T follicular helper cell (primary cell): ENCODE measurements at regions not wholly inside any gene's neighbourhood (a gene's known extent, or its start where the extent isn't known, plus 50 kb on each side); places are given as distances from the start of the nearest gene placed in this dataset.
"Not testable (repeated sequence)": the region's sequence is repeated elsewhere in the genome, so short reads cannot be mapped to it uniquely, and the experiment has no call there.

ENCODE experiments used
- DNase-seq: peaks from one replicate; pipeline ENCODE4 v3.0.0-alpha.2; 2020; ENCODE audit warnings: low read depth

DNA sequence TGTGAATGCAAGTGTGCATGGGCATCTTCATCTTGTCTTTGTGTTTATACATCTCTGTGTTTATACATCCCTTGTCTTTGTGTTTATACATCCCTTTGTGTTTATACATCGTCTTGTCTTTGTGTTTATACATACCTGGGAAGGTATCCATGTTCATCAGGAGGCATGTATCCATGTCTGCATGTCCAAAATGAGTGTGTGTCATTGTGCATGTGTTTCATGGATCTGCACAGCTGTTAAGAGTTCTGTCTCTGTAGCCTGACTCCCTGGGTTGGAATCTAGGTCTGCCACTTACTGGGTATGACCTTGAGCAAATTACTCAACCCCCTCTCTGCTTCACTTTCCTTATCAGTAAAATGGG is 50.1 kb upstream of the SIRPA start:
- DNase-seq, result no peak

DNA sequence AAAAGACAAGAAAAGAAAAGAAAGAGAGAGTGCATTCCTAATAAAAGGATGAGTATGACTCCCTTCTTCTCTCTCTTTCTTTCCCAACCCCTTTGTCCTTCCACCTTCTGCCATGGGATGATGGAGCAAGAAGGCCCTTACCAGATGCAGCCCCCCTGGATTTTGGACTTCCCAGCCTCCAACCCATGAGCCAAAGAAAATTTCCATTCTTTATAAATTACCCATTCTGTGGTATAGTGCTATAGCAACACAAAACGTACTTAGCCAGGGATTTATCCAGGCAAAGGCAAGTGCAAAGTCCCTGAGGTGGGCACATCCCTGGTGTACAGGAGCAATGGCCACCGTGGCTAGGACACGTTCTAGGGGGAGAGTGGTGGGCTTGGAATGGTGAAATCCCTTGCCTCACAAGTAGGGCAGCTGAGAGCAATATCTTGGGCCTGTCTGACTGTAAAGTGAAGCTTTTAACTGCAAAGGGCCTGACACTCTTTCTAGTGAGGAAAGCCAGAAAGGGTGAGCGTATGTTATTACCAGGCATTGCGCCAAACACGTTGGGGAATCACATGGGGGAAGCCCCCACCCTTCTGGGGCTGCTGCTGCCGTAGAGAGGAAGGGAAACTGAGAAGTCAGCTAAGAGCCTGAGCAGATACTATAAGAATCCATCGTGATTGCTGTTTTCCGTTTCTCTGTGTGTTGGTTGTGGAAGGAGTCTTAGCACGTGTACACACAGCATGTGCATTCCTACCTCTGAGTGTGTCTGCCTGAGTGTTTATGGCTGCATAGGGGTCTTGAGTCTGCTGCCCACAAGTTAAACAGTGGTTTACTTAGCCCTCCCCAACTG is 50.7 kb upstream of the SIRPA start:
- DNase-seq, result no peak

DNA sequence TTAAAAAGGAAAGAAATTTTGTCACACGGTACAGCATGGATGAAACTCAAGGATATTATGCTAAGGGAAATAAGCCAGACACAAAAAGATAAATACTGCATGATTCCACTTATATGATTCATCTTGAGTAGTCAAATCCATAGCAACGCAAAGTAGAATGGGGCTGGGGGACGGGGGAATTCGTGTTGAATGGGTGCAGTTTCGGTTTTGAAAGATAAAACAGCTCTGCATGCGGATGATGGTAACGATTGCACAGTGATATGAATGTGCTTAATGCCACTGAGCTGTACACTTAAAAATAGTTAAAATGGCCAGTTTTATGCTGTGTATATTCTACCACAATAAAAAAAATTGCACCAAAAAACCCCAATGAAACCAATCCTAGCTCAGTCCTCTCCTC is 52.9 kb upstream of the SIRPA start:
- DNase-seq, result no peak

DNA sequence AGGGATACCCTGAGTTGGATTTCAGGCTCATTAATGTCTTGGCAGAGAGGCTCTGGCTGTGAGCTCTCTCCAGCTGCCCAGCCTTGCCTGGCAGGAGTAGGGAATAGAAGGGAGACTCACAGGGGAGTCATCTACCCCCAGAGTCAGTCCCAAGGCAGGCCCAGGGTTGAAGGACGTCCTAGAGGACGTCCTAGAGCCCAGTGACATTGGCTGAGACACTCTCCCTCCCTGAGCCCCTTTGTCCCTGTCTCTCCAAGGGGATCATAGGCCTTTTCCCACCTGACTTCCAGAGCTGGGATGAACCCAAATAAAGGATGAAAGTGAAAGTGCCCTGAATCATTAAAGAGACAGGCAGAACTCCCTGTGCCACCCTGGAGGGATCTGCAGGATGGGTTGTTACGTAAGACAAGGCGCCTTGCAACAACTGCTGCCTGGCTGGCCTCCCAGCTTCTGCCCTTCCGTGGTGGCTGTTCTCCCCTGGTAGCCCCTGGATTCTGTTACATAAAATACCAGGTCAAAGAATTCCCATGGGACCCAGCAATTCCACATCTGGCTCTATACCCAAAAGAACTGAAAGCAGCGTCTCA is 53.6 kb upstream of the SIRPA start:
- DNase-seq, result no peak

DNA sequence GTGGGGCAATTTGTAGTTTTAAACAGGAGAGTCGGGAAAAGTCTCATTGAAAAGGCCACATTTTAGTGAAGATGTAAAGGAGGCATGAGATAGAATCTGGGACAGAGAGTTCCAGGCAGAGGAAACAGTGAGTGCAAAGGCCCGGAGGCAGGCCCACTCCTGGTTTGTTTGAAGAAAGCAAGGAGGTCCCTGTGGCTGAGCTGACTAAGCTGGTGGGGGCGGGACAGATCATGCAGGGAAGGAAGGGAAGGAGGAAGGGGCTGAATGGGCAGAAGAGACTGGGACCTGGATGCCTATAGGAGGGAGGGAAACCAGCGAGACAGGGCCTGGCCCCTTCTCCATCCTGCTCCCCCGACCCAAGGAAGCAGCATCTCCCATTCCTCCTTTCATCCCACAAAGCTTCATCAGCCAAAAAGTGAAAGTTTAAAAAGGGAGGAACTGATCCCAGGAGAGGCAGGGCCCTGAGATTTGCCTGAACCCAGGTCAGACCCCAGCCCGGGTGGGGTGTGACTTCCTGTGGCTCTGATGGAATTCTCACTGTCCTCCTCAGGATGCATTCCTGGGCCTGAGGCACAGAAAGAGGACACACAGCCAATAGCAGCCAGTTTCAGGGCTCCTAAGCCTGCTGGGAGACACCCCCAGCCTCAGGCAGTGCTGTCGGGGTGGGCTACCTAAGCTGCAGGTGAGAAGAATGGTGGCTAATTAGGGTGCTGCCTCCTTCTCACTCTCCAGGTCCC is 54.2 kb upstream of the SIRPA start:
- DNase-seq, result no peak

DNA sequence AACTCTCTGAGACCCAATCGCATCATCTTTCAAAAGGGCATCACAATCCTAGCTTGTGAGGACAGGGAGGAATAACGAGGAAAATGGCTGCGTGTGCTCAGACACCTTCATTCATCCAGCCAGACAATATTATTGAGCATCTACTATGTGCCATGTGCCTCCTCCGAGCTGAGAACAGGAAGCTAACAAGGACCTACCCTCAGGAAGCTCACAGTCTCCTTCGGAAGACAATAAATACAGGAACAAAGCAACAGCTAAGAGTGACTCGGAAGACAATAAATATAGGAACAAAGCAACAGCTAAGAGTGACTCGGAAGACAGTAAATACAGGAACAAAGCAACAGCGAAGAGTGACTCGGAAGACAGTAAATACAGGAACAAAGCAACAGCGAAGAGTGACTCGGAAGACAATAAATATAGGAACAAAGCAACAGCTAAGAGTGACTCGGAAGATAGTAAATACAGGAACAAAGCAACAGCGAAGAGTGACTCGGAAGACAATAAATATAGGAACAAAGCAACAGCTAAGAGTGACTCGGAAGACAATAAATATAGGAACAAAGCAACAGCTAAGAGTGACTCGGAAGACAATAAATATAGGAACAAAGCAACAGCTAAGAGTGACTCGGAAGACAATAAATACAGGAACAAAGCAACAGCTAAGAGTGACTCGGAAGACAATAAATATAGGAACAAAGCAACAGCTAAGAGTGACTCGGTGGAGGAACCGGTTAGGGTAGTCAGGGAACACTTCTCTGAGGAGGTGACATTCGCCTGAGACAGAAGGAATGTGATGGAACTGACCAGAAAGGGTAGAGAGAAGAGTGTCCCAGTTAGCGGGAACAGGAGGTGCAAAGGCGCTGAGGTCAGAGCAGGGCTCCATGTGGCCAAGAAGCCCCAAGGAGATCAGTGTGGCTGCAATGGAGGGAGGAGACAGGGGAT is 55.6 kb upstream of the SIRPA start:
- DNase-seq, result not testable (repeated sequence)

DNA sequence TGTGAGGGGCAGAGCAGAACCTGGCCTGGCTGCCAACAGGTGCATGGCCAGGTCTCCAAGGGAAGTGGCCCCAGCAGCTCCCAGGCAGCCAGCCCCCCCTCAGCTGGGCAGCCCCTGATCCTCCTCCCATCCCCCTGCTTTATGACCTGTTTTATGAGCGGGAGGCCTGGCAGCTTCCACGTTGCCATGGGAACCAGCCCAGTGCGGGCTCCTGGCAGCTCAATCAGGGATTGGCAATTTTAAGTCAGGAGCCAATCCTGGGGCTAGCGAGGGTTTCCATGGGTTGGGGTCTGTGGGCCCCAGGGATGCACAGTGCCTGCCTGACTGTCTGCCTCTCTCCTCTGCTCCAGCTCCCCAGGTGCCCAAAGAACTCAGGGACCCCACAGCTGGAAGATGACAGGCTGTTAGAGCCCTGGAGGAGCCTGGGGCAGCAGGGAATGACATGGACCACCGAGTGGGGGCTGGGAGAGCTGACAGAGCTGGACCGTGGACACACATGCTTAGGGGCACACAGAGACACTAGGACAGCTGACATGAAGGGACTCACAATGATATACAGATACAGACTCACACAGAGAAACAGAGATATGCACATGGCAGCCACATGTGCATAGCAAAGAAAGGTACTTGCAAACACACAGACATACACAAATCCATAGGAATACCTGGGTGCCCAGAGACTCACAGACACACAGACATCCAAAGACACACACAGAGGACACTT is 56.5 kb upstream of the SIRPA start:
- DNase-seq, result no peak

DNA sequence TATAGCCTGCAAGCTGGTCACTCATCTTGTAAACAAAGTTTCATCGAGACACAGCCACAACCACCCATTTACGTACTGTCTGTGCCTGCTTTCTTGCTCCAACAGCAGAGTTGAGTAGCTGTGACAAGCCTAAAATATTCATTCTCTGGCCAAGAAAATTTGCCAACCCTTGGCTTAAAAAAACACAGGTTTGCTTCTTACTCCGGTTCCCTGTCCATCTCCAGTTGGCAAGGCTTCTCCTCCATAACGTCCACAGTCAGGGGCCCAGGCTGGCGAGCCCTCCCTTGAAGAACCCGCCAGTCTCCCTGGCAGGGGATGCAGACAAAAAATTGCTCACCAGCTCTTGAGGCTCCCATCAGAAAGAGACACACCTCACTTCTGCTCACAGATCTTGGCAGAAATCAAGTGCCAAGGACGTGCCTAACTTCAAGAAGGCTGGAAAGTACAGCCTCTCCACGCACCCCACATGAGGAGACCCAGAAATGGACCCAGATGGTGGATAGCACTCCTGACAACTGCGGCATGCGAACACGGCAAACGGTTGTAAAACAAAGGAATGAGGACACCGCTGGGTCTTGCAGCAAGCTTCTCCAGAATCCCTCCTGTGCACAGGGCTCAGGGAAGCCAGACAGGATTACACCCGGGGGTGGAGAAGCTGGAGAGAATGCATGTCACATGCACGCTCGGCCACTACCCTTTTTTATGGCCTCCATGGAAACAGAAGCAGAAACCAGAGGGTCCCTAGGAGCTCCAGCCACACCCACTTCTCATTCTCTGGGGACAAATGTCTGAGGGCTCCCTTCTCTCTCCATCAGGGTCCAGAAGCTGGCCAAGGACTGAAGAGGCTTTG is 59.8 kb upstream of the SIRPA start:
- no peak for DNase-seq

DNA sequence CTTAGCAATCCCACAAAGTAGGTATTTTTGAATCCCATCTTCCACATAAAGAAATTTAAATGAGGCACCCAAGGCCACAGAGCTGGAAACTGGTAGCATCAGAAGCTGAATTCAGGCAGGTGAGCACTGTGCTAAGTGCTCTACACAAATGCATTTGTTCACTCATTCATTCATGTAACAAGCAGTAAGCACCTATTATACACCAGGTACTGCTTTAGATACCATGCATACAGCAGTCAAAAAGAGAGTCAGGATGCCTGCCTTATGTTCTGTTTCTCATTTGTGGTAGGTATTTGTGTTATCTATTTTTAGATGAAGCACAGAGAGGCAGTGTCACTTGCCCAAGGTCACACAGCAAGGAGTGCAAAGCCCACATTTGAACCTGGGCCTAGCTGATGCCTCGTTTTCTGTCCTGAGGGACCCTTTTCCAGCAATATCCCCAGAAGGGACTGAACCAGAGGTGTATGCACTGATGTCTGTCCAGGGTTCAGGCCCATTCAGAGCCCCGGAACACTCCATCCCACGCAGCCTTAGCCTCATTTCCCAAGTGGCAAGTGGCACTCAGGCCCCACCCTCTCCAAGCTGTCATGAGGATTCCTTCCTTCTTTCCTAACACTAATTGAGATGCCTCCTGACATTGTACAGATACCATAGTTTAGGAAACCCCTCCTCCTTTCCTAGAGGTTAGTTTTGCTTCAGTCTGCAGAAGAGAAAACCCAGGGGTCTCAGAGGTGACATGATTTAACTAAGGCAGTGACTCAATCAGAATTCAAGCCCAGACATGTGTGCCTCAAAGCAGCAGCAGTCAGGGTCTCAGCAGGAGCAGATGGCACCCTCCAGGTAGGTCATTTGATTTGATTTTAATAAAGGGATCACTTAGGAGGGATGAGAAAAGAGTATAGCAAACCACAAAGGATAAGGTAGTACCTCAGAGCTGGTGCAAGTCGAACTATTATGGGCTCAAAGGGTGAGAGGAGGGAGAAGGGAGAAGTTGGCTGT is 61.2 kb upstream of the SIRPA start:
- DNase-seq, result no peak

DNA sequence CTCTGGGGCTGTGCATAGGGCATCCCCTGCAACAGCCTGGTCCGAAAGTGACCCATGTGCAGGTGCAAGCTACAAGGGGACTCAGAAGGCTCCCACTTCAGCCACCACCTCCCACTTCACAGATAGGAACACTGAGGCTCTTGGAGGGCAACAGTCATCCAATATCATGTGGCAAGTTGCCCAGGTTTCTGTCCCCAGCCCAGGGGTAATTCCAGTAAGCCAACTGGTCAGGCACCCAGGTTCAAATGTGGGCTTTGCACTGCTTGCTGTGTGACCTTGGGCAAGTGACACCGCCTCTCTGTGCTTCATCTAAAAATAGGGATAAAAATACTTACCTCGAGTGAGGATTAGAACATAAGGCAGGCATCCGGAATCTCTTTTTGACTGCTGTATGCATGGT is 62.0 kb upstream of the SIRPA start:
- DNase-seq, result no peak

DNA sequence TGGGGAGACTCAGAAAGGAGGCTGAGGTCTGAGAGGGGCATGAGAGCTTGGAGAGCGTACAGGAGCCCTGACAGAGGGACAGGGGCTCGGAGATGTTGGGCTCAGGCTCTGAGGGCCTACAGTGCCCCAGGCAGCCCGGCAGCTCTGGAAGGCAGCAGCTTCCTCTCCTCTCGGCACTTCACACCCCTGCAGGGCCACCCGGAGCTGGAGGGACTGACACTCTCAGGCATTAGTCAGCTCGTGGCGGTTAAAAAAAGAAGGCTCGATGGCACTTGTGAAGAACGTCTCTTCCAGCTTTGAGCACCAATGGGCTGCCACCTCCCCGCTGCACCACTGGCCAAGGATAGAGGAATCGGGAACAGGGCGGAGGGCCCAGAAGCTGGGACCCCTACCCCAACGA is 62.6 kb upstream of the SIRPA start:
- no peak for DNase-seq

DNA sequence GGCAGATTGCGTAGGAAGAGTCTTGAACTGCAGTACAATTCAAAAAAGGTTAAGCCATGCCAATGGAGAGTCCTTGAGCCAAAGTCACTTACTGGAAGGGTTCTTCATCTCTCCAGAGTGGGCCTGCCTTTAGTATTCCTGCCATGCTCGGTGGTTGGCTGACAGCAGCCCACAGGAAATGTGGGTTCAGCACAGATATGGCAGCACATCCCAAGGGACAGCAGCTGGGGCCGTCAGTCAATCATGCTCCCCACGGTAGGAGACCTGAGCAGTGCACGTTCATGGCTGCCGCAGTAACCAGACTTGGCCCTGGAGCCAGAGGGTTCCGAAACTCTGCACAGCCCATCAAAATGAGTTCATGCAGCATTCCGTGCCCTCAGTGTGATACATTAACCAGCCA is 63.6 kb upstream of the SIRPA start:
- DNase-seq, result no peak

DNA sequence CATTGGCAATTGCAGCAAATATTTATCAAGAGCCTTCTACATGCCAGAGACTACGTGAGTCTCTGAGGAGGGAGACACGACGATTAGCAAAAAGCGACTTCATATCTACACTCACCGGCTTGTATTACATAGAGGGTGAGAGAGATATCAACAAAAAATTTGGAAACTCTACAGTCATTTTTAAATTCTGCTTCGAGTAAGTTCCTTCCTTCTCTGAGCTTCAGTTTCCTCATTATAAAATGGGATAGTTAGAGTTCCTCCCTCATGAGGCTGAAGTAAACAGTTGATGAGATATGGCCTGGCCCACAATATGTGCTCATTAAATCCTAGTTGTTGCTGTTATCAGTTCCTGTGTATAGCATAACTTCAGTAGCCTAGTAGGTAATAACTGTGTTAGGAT is 64.1 kb upstream of the SIRPA start:
- no peak for DNase-seq

DNA sequence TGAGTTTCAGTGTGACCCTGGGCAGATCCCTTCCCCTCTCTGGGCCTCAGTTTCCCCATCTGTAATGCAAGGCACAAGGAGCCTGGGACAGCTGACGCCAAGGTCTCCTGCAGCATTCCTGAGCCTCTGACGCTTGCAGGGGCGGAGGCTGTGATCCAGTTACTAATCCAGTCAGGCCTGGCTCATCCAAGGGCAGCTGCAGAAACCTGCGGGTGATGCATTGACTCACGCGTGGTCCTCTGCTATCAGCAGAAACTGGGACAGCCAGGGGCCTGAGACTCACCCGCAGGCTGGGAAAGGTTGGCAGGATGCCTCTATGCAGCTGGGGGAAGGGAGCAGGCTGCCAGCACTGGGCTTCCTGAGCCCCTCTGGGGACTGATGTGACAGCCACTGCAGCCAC is 65.0 kb upstream of the SIRPA start:
- DNase-seq, result no peak

DNA sequence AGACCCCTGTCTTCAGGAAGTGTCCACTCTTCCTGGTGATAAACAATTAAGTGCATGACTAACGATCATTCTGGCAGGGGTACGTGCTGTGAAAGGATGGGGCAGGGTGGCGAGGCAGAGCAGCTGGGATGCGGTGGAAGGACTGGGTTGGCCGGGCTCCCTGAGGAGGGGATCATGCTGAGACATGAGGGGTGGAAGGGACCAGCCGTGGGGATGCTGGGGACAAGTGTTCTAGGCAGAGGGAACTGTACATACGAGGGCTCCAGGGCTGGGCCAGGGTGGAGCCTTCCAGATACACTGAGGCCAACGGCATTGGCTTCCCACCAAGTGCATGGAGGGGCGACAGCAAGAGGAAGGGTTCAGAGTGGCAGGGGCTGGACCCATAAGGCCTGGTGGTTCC is 65.7 kb upstream of the SIRPA start:
- DNase-seq, result no peak

DNA sequence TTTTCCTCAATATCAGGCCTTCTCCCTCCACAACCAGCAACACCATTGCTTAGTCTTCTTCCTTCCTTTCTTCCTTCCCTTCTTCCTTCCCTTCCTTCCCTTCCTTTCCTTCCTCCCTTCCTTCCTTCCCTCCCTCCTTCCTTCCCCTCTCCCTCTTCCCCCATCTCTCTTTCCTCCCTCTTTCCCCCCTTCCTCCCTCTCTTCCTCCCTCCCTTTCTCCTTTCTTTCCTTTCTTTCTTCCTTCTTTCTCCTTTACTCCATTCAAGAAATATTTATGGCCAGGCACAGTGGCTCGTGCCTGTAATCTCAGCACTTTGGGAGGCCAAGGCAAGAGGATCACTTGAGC is 66.4 kb upstream of the SIRPA start:
- DNase-seq, result no peak

DNA sequence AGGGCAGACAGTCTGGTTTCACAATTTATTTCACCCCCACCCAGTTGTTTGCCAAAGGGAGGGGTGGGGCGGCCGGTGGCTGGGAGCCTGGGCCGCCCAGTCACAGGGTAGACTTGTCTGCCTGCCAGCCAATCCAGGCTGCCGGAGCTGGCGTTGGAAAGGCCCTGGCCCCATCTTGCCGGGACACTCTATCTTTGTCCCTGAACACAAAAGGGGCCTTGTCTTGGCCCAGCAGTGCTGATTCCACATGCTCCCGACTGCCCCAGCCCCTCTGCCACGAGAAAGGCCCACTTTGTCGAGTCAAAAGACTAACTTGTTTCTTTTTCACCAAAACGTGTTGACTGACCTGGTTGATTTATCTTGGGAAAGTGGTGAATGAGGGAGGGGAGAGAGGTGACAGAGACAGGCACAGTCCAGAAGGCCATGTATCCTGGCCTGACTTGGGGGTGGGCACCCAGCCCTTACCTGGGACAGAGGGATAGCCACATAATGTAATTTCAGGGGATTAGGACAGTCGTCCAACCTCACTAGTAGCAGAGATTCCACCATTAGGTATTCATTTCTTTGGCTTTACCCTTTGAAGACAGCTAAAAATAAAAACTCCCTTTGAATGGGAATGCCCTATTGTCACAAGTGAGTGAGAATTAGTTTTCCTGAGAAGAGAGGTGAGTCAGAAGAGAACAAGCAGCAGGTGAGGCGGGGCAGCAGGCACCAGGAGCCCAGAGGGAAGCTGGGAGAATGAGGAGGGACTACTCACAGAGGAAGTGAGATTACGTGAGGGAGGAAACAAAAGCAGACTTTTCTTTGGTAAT is 67.0 kb upstream of the SIRPA start:
- DNase-seq, result no peak

DNA sequence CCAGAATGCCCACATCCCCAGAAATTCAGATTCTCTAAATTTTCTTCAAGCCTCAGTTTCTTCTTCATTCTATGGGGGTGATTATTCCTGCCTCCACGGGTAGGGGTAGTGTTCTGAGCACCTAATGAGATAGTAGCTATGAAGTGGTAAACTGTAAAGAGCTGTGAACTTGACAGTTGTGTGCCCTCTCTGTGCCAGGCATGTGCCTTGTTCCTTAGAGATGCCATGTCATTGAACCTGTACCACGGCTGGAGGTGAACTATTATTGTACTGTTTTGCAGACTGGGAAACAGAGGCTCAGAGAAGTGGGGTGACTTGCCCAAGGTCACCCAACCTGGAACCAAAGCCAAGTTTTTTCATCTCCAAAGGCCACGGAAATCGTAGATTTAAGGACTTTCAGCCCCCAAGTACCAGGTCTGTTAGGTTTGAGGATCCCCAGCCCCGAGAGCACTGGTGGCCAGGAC is 67.7 kb upstream of the SIRPA start:
- DNase-seq, result no peak
